Left kidney (tissue), 1 donor: ENCODE measurements at regions not wholly inside any gene's neighbourhood (a gene's known extent, or its start where the extent isn't known, plus 50 kb on each side); places are given as distances from the start of the nearest gene placed in this dataset.
"Not testable (repeated sequence)": the region's sequence is repeated elsewhere in the genome, so short reads cannot be mapped to it uniquely, and the experiment has no call there.

Source experiments
- DNase-seq: peaks from one replicate; pipeline ENCODE4 v3.0.0-alpha.2; 2013

- no peak for DNase-seq
Measured at GRCh38 chr16:52787709-52788108, 240.8 kb upstream of the TOX3 start.

- DNase-seq, result no peak
Measured at GRCh38 chr16:52786091-52786490, 239.1 kb upstream of the TOX3 start.

GRCh38 chr16:52785653-52786052, 238.7 kb upstream of the TOX3 start:
- DNase-seq, result no peak

- no peak for DNase-seq
Measured at GRCh38 chr16:52783616-52784015, 236.7 kb upstream of the TOX3 start.

- peak; percentile 13 for DNase-seq
Measured at GRCh38 chr16:52781005-52781630, 234.2 kb upstream of the TOX3 start.

- no peak for DNase-seq
Measured at GRCh38 chr16:52773026-52773425, 226.1 kb upstream of the TOX3 start.

- DNase-seq, result no peak
Measured at GRCh38 chr16:52770828-52771227, 223.9 kb upstream of the TOX3 start.

DNA sequence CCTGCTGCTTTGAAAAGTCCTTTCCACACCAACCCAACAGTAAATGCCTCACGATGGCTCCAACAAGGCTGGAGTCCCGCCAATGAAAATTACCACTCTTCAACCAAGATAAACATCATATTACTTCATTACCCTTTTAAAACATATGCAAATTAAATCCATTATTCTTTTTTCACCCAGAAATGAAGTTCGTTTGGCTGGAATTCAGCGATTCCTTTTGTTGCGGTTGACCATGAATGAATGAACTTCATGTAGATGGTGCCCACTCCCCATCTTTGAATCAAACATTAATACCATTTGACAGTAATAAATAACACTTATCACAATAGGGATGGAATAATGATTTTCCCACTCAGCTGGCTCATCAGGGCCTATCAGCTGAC, 211.5 kb upstream of the TOX3 start:
- no peak for DNase-seq

- no peak for DNase-seq
Measured at GRCh38 chr16:52757746-52758472, 211.0 kb upstream of the TOX3 start.

DNA sequence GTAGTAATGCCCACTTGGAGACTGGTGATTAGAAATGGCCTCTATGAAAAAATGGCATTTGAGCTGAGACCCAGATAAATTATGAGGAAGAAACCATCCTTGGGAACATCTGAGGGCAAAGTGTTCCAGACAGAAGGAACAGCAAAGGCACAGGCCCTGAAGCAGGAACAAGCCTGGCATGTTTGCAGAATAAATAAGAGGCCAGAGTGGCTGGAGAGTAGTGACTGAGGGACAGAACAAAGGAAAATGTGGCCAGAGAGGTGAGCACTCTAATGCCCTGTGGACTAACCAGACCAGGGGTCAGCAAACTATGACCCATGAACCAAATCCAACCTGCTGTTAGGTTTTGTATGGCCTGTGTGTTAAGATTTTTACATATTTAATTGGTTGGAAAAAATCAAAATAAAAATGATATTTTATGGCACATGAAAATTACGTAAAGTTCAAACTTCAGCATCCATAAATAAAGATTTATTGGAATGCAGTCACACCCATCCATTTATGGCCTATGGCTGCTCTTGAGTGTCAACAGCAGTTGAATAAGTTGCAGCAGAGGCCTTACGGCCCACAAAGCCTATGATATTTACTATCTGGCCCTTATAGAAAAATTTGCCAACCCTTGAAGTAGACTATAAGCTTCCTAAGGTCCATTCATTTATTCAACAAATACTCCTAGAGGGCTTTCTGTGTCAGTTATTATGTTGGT, 210.0 kb upstream of the TOX3 start:
- no peak for DNase-seq

DNA sequence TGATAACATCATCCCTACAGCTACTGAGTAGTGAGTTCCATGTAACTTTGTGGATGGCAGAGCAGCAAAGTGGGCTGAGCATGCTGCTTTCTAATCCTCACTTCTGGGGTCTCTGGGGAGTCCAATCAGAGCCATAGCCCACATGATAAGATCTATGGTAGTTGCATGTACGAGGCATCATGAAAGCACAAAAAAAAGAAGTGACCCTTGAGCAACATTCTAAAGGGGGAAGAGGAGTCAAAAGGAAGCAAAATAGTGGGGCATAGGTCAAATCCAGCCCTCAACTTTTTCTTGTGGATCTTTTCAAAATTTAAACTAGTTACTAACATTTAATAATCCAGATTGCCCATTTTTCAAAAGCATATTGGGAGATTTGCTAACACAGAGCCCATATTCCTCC, 208.5 kb upstream of the TOX3 start:
- DNase-seq, result no peak

DNA sequence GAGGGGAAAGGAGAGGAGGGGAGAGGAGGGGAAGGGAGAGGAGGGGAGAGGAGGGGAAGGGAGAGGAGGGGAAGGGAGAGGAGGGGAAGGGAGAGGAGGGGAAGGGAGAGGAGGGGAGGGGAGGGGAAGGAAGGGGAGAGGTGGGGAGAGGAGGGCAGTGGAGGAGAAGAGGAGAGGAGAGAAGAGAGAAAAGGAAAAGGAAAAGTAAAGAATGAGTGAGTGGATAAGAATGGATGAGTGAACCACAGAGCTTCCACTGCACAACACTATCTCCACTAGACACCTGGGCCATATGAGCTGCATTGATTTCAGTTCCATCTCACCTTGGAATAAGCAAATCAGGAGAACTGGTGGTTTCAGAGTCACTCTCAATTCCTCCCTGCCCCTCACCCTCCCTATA, 204.1 kb upstream of the TOX3 start:
- no peak for DNase-seq

DNA sequence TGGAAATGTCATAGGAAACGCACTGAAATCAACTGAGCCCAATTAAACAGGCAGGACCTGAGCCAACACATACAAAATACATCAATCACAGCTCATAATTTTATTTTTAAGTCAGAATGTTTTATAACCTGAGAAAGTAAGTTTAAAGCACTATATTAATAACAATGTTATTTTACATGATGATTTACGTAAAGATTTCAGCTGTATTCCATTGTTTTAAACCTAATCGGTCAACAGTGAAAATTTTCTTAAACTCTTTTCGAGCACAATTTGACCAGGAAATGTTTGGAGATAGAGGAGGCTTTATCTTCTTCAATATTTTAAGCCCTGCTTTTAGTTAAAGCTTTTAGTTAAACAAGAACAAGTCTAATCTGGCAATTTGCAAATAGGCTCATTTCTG, 201.8 kb upstream of the TOX3 start:
- no peak for DNase-seq

DNA sequence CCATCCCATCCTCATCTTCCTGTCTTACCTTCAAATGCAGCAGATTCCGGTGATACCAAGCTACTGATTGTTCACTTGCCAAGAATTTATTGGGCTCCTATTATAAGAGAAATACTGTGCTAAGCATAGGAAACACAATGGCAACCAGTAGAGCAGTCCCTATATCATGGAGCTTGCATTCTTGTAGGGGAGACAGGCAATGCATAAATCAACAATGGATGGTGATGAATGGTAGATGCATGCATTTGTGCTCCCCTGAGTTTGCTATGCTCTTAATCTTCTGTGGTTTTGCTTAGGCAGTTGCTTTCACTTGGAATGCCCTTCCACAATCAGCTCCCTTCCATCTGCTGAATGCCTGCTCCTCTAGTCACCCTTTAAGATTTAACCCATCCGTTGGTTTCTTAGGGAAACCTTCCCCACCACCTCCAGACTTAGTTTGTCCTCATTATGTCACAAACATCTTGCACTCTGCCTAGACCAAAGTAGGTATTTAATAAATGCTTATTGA, 200.2 kb upstream of the TOX3 start:
- no peak for DNase-seq

- DNase-seq, result no peak
Measured at GRCh38 chr16:52743707-52744106, 196.8 kb upstream of the TOX3 start.

DNA sequence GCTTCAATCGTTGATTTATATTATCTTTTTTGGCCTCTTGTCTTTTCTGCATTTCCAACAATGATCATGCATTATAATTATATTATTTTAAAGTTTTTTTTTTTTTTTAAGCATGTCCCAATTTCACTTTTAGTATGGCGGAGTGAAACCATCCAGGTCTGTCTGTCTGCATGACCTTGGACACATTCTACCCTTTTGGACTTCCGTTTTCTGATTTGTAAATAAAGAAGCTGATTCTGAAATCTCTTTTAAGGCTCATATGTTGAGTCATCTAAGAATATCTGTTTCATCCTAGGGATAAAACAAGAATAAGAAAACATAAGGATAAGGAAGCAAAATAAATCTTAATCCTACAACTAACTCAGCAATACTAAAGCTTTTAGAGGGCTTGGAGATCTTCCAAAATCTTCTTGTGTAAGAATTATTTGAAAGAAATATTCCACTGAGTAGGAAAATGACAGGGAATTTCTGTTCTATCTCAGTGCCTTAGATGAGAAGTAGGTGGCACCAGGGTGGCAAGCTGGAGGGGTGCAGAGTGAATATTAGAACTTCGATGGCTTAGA, 195.7 kb upstream of the TOX3 start:
- no peak for DNase-seq

DNA sequence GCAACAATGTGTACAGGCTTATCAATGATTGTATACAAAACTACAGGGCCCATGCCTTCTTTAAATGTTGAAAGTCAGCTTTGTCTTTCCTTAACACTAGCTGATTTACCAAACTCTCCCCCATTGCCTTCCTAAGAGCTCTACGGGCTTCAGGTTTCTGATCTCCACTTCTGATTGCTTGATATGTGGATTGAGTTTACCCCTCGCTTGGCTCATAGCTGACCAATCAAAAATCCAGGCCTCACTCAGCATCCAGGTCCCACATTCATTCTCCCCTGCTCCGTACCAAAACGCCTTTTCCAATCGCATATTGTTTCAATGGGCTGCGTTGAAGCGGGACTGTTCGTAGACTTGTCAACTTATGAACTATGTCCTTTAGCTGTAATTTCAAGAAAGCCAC, 195.1 kb upstream of the TOX3 start:
- no peak for DNase-seq

DNA sequence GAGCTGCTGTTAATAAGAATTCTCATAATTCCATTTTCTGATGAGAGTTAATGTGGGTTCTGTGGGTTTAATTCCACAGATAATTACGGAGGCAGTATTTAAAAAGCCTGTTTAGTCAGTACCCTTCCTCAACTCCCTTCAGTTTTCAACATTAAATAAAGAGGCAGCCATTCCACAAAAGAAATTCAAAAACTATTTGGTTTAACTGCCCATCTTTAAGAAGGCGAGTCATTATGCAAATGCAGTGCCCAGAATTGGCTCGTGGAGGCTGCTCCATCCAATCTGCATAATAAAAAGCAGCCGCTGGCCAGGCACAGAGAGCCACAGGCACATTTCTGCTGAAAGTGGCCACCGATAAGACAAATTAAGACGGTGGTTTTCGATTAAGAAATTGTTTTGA, 194.4 kb upstream of the TOX3 start:
- no peak for DNase-seq

DNA sequence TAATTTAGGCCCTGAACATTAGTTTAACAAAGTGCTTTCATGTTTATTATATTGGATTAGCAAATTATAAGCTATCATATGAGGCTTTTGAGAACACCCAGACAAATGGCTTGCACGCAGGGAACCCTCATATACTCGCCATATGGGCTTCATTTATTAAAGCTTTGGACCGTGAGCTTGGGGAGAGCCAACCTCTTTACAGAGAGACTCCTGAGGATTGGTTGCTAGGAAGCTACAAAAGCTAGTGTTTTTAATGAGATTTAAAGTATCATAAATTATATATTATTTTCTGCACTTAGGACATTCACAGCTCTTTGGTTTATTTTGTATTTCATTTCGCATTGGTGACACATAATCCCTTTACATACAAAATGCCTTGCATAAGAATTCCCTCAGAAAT, 193.8 kb upstream of the TOX3 start:
- no peak for DNase-seq

DNA sequence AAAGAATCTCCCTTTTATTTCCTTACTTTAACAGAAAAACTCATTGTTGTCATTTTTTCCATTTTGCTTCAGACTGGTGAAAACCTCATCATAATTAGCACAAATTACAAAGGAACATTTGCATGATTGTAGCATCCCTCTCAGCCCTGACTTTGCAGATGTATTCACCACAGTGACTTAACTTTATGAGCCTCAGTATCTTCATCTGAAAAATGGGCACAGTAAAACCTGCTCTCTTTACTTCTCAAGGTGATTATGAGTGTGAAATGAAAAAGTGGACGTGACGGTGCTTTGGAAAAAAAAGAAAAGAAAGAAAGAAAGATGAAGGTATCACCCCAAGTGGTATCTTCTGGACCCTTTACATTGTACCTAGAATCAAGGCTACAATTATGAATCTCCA, 193.4 kb upstream of the TOX3 start:
- no peak for DNase-seq

DNA sequence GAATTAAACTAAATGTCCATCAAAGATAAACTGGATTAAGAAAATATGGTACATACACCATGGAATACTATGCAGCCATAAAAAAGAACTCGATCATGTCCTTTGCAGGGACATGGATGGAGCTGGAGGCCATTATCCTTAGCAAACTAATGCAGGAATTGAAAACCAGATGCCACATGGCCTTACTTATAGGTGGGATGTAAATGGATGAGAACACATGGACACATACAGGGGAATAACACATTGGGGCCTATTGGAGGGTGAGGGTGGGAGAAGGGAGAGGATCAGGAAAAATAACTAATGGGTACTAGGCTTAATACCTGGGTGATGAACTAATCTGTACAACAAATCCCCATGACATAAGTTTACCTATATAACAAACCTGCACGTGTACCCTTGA, 192.0 kb upstream of the TOX3 start:
- DNase-seq, result not testable (repeated sequence)

DNA sequence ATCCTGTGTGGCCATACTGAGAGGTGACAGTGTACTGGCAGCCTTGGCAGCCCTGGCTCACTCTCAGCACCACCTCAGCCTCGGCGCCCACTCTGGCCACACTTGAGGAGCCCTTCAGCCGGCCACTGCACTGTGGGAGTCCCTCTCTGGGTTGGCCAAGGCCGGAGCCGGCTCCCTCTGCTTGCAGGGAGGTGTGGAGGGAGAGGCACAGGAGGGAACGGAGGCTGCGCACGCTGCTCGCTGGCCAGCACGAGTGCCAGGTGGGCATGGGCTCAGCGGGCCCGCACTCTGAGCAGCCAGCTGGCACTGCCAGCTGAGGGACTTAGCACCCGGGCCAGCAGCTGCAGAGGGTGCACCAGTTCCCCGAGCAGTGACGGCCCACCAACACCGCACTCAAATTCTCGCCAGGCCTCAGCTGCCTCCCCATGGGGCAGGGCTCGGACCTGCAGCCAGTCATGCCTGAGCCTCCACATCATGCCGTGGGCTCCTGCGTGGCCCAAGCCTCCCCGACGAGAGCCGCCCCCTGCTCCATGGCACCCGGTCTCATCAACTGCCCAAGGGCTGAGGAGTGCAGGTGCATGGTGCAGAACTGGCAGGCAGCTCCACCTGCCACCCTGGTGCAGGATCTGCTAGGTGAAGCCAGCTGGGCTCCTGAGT, 184.4 kb upstream of the TOX3 start:
- no peak for DNase-seq

DNA sequence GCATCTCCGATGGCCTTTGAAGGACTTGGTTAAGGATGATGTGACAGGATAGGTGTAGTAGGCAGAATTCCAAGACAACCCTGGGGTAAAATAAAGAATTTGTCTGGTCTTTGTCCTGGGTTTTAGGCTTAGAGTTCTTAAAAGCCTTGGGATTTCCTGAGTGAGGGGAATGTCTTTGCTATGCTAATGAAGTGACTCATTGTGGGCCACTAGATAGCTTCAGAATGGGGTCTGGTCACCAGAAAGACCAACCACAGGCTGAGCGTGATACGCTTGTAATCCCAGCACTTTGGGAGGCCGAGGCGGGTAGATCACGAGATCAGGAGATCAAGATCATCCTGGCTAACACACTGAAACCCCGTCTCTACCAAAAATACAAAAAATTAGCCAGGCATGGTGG, 182.8 kb upstream of the TOX3 start:
- no peak for DNase-seq
